HEK293 (cell line): ENCODE measurements at regions not wholly inside any gene's neighbourhood (a gene's known extent, or its start where the extent isn't known, plus 50 kb on each side); places are given as distances from the start of the nearest gene placed in this dataset.

Experiments
- IKZF3 ChIP-seq: fragments of 450-650 bp; IDR thresholded peaks from 2 replicates; pipeline ENCODE4 v1.5.0; 2018; ENCODE audit warnings: missing biosample characterization, mild to moderate bottlenecking, missing genetic modification characterization, moderate library complexity
- INSM2 ChIP-seq: fragments of 450-650 bp; formaldehyde crosslinking; IDR thresholded peaks from 2 replicates; pipeline ENCODE4 v1.5.1; 2016; ENCODE audit warnings: missing biosample characterization, missing genetic modification characterization
- OSR2 ChIP-seq: fragments of 450-650 bp; formaldehyde crosslinking; IDR thresholded peaks from 2 replicates; pipeline ENCODE4 v1.5.1; 2016; ENCODE audit warnings: missing biosample characterization, missing genetic modification characterization
- ZBTB44 ChIP-seq: fragments of 450-650 bp; IDR thresholded peaks from 2 replicates; pipeline ENCODE4 v1.5.1; 2018; ENCODE audit warnings: missing biosample characterization, mild to moderate bottlenecking, missing genetic modification characterization
- ZFP41 ChIP-seq: fragments of 450-650 bp; formaldehyde crosslinking; IDR thresholded peaks from 2 replicates; pipeline ENCODE4 v1.5.1; 2016; ENCODE audit warnings: missing biosample characterization, missing genetic modification characterization, borderline replicate concordance
- ZIC2 ChIP-seq: fragments of 450-650 bp; formaldehyde crosslinking; IDR thresholded peaks from 2 replicates; pipeline ENCODE4 v1.5.1; 2016; ENCODE audit warnings: missing biosample characterization, missing genetic modification characterization
- ZNF24 ChIP-seq: fragments of 450-650 bp; formaldehyde crosslinking; IDR thresholded peaks from 2 replicates; pipeline ENCODE4 v1.5.1; 2016; ENCODE audit warnings: missing biosample characterization, missing genetic modification characterization
- ZNF366 ChIP-seq: fragments of 450-650 bp; formaldehyde crosslinking; conservative IDR thresholded peaks from 2 replicates; pipeline ENCODE4 v1.5.1; 2016; ENCODE audit warnings: missing biosample characterization, missing genetic modification characterization
- ZNF398 ChIP-seq: fragments of 450-650 bp; formaldehyde crosslinking; IDR thresholded peaks from 2 replicates; pipeline ENCODE4 v1.5.1; 2017; ENCODE audit warnings: missing biosample characterization, missing genetic modification characterization
- ZNF518A ChIP-seq: fragments of 450-650 bp; formaldehyde crosslinking; conservative IDR thresholded peaks from 2 replicates; pipeline ENCODE4 v1.5.1; 2016; ENCODE audit warnings: low read depth, missing biosample characterization, missing genetic modification characterization
- ZNF558 ChIP-seq: fragments of 450-650 bp; formaldehyde crosslinking; IDR thresholded peaks from 2 replicates; pipeline ENCODE4 v1.5.1; 2016; ENCODE audit warnings: missing biosample characterization, missing genetic modification characterization
- ZNF610 ChIP-seq: fragments of 450-650 bp; formaldehyde crosslinking; IDR thresholded peaks from 2 replicates; pipeline ENCODE4 v1.5.1; 2016; ENCODE audit warnings: missing biosample characterization, missing genetic modification characterization, borderline replicate concordance
- ZNF621 ChIP-seq: fragments of 450-650 bp; formaldehyde crosslinking; IDR thresholded peaks from 2 replicates; pipeline ENCODE4 v1.5.1; 2017; ENCODE audit warnings: missing biosample characterization, missing genetic modification characterization
- ZNF639 ChIP-seq: fragments of 450-650 bp; formaldehyde crosslinking; IDR thresholded peaks from 2 replicates; pipeline ENCODE4 v1.5.1; 2016; ENCODE audit warnings: missing biosample characterization, missing genetic modification characterization
- ZNF792 ChIP-seq: fragments of 450-650 bp; formaldehyde crosslinking; IDR thresholded peaks from 2 replicates; pipeline ENCODE4 v1.5.1; 2016; ENCODE audit warnings: missing biosample characterization, missing genetic modification characterization
- ZSCAN18 ChIP-seq: fragments of 450-650 bp; formaldehyde crosslinking; IDR thresholded peaks from 2 replicates; pipeline ENCODE4 v1.5.1; 2016; ENCODE audit warnings: missing biosample characterization, missing genetic modification characterization

GRCh38 chr6:112701201-112701600, 354.1 kb downstream of the RFPL4B start (continued):
- TF ChIP-seq ZNF518A (tag by site-specific recombination) (peak; percentile 51; the same call in 1 of the 2 replicates), ZNF24 (tag by site-specific recombination) (peak; percentile 79), ZNF639 (no peak), ZBTB44 (peak; percentile 12; the same call in 1 of the 2 replicates), ZNF621 (tag by site-specific recombination) (no peak), OSR2 (tag by site-specific recombination) (peak; percentile 75), ZFP41 (tag by site-specific recombination) (no peak), ZNF558 (tag by site-specific recombination) (peak; percentile 17; the same call in 1 of the 2 replicates), ZIC2 (peak; percentile 22; the same call in 1 of the 2 replicates), IKZF3 (tag by site-specific recombination) (peak; percentile 51; the same call in 1 of the 2 replicates), ZNF610 (tag by site-specific recombination) (no peak; the same call in 1 of the 2 replicates), ZSCAN18 (no peak), ZNF366 (tag by site-specific recombination) (0 out of 2 replicates have a peak, but pooled peaks have one; percentile 29), ZNF792 (tag by site-specific recombination) (no peak), ZNF398 (tag by site-specific recombination) (no peak; the same call in 1 of the 2 replicates), INSM2 (tag by site-specific recombination) (peak; percentile 52; the same call in 1 of the 2 replicates)
